ENCODE measurements at regions not wholly inside any gene's neighbourhood (a gene's known extent, or its start where the extent isn't known, plus 50 kb on each side); places are given as distances from the start of the nearest gene placed in this dataset.

DNA sequence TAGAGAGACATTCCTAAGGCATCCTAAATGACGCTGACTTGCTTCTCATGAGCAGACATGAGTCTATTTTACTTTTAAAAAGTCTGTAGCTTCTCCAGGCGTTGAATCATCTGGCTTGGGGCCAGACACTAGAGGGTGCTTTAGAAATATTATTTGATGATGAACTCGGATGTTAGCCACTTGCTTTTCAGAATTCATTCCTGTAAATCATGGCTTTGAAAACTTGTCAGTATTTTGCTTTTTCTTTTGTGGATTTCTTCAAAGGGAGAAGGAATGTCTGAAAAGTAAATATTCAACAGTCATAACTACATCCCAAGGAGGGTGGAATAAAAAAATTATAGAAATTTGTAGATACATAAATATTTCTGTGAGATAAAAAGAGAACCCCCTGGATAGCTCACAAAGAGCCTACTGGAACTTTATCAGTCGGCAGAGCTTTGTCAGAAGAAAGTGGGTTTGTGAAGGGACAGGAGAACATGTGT, 370.8 kb downstream of the OSR1 start:
- H3K9me3 ChIP-seq (ENCODE audit: control insufficient read depth, low read length): no peaks in the 10 kb centered on the region
- H3K4me3 ChIP-seq (ENCODE audit: extremely low read depth, insufficient read depth, low read length, poor library complexity, severe bottlenecking): no peak overlapping the region
- no peak overlapping the region for H3K27ac ChIP-seq (ENCODE audit: low read depth, low read length, severe bottlenecking)
- WGBS, 2 experiments (ENCODE audit: insufficient coverage in 2 of 2): 72% methylated on average over 2 of the region's 4 CpGs; no CpG with 5 or more reads in 1 of the 2 experiments
- no peaks in the 10 kb centered on the region for H3K36me3 ChIP-seq (ENCODE audit: control insufficient read depth, insufficient read depth, low read length)
- H3K4me1 ChIP-seq (ENCODE audit: control insufficient read depth, insufficient read depth, low read length, poor library complexity, severe bottlenecking): peaks cover 17% of the 10 kb centered on the region

DNA sequence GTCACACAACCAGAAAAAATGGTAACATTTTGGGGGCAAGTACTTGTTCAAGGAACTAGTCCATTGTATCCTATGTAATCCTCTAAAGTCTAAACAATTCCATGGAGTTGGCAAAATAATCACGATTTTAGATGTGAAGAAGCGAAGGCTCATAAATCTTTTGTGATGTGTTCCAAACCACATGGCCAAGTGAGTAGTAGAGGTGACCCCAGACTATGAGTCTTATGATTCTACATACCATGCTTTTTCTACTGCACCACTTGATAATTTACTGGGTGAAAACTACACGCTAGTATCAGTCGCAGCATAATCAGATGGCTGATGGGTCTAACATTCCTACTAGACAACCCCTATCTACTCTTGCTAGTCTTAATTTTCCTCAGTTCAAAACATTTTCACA, 371.4 kb downstream of the OSR1 start:
- Histone ChIP-seq H3K4me1 (ENCODE audit: control insufficient read depth, insufficient read depth, low read length, poor library complexity, severe bottlenecking) (peaks cover 17% of the 10 kb centered on the region), H3K4me3 (ENCODE audit: extremely low read depth, insufficient read depth, low read length, poor library complexity, severe bottlenecking) (no peak overlapping the region), H3K36me3 (ENCODE audit: control insufficient read depth, insufficient read depth, low read length) (no peaks in the 10 kb centered on the region), H3K27ac (ENCODE audit: low read depth, low read length, severe bottlenecking) (no peak overlapping the region), H3K9me3 (ENCODE audit: control insufficient read depth, low read length) (no peaks in the 10 kb centered on the region)
- 94 to 100% methylated on average over 2 to 4 of the region's 4 CpGs for WGBS, 2 experiments (ENCODE audit: insufficient coverage in 2 of 2)

DNA sequence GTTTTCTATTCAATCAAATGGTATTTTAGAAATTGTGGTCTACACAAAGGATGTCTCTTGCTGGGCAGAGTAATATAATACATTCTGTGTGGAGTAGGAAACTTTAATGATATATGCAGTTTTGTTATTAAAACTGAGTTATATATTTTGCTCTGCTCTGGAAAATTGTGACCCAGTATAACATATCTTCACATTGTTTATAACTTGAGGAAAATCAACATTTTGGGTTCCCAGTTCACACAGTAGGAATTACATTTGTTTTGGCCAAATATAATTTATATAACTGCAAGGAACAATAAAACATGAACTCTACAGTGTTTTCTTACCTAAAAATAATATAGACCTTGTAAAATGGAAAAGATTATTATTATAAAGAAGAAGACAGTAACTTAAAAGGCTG, 372.4 kb downstream of the OSR1 start:
- no peaks in the 10 kb centered on the region for H3K9me3 ChIP-seq (ENCODE audit: control insufficient read depth, low read length)
- H3K27ac ChIP-seq (ENCODE audit: low read depth, low read length, severe bottlenecking): no peak overlapping the region
- peaks cover 12% of the 10 kb centered on the region for H3K4me1 ChIP-seq (ENCODE audit: control insufficient read depth, insufficient read depth, low read length, poor library complexity, severe bottlenecking)
- H3K36me3 ChIP-seq (ENCODE audit: control insufficient read depth, insufficient read depth, low read length): no peaks in the 10 kb centered on the region
- H3K4me3 ChIP-seq (ENCODE audit: extremely low read depth, insufficient read depth, low read length, poor library complexity, severe bottlenecking): no peak overlapping the region

DNA sequence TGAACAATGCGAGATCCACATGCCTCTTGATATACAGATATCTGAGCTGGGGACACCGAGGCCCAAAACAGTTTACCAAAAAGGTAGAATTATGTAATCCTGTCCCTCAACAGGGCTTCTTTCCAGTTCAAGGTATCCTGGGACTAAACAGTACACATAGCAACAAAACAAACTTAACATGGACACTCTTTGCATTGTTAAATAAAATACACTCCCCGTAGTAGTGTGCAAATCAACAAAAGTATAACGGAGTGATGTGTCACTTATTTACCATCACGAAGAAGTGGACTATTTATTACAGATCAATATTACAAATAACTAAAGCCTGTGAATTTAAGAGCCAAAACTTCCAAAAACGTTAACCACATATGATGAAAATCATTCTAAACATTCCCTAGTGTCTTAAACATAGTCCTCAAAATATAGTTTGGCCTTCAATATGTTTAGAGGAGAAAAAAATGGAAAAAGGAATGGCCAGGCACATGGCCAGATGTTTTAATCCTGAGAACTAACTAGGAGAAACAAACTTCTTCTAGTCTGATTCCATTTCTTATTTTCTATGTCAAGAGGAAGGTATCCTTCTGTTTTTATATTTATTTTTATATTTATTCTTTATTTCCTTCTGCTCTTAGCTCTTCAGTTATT, 377.5 kb downstream of the OSR1 start:
- no peak overlapping the region for H3K27ac ChIP-seq (ENCODE audit: low read depth, low read length, severe bottlenecking)
- H3K4me1 ChIP-seq (ENCODE audit: control insufficient read depth, insufficient read depth, low read length, poor library complexity, severe bottlenecking): peaks cover 10% of the 10 kb centered on the region
- H3K9me3 ChIP-seq (ENCODE audit: control insufficient read depth, low read length): no peaks in the 10 kb centered on the region
- H3K4me3 ChIP-seq (ENCODE audit: extremely low read depth, insufficient read depth, low read length, poor library complexity, severe bottlenecking): no peak overlapping the region
- no peaks in the 10 kb centered on the region for H3K36me3 ChIP-seq (ENCODE audit: control insufficient read depth, insufficient read depth, low read length)
- WGBS, 2 experiments (ENCODE audit: insufficient coverage in 2 of 2): 95 to 96% methylated on average over 2 to 3 of the region's 6 CpGs

DNA sequence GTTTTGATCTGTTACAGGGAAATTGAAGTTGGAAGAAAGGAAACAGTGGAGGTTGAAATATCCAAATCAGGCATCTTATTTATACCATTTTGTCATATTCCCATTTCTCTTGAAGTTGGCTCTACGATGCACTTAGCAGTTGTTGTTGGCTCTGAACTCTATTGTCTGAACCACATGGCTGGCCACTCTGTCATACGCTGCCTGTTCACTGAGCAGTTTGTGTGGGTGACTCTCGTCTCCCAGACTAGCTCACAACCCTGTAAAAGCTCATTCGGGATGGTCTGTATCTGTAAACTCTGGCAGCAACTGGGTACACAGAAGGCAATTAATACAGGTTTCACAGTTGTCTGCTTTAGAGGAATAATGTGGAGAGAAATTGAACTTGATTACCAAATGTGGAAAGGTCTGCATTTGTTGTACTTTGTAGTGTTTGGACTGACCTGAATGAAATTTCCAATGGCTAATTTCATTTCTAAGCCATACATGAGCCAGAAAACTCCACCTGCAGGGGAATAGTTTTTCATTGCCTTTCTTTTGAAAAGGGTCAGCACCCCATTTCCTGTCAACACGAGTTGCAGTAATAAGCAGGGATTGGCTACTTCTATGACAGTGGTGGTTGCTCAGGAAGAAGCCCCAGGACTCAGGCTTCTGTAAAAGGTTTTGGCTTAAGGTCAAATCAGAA, 378.2 kb downstream of the OSR1 start:
- H3K27ac ChIP-seq (ENCODE audit: low read depth, low read length, severe bottlenecking): no peak overlapping the region
- H3K4me1 ChIP-seq (ENCODE audit: control insufficient read depth, insufficient read depth, low read length, poor library complexity, severe bottlenecking): peaks cover 14% of the 10 kb centered on the region
- no peaks in the 10 kb centered on the region for H3K36me3 ChIP-seq (ENCODE audit: control insufficient read depth, insufficient read depth, low read length)
- WGBS, 2 experiments (ENCODE audit: insufficient coverage in 2 of 2): 80 to 88% methylated on average over 2 to 5 of the region's 5 CpGs
- H3K4me3 ChIP-seq (ENCODE audit: extremely low read depth, insufficient read depth, low read length, poor library complexity, severe bottlenecking): no peak overlapping the region
- no peaks in the 10 kb centered on the region for H3K9me3 ChIP-seq (ENCODE audit: control insufficient read depth, low read length)

- Histone ChIP-seq H3K4me3 (ENCODE audit: extremely low read depth, insufficient read depth, low read length, poor library complexity, severe bottlenecking) (no peak overlapping the region), H3K27ac (ENCODE audit: low read depth, low read length, severe bottlenecking) (no peak overlapping the region), H3K4me1 (ENCODE audit: control insufficient read depth, insufficient read depth, low read length, poor library complexity, severe bottlenecking) (peaks cover 14% of the 10 kb centered on the region), H3K36me3 (ENCODE audit: control insufficient read depth, insufficient read depth, low read length) (no peaks in the 10 kb centered on the region), H3K9me3 (ENCODE audit: control insufficient read depth, low read length) (no peaks in the 10 kb centered on the region)
- WGBS, 2 experiments (ENCODE audit: insufficient coverage in 2 of 2): 79 to 83% methylated on average over 2 of the region's 3 CpGs
These were observed 381.0 kb downstream of the OSR1 start for GRCh38 chr2:18977409-18977808.

DNA sequence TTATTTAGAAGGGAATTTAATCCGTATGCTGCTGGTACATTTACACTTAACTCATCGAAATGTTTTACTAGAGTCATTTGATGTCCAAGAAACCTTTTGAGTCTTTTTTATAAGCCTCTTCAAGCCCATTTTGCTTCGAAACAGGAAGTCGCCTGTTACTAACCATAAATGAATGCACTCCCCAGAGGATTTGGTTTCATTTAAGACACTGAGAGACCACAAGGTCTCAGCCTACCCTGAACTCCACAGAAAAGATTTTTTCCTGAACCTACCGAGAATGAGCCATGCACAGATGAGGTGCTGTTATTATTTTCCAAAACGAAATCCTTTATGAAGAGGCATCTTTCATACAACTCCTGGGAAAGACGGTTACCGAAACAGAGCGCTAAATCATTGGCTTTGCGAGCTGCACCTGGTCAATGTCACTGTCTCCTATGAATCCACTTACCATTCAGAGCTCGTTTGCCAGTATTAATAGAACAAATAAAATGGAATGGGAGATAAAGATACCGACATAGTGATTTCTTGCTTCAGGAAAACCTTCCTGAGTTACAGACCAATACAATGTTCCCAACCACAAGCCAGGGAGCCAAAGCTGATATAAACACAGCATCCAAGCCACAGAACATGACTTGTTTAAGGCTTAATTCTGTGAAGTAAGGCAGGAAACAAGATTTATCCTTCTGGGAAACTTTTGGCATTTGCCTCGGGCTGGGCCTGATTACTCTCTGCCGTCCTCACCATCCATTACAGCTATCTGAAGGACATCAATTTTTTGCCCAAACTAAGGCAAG, 382.1 kb downstream of the OSR1 start:
- WGBS, 2 experiments (ENCODE audit: insufficient coverage in 2 of 2): 86 to 87% methylated on average over 10 to 11 of the region's 14 CpGs
- no peak overlapping the region for H3K4me3 ChIP-seq (ENCODE audit: extremely low read depth, insufficient read depth, low read length, poor library complexity, severe bottlenecking)
- peaks cover 14% of the 10 kb centered on the region for H3K4me1 ChIP-seq (ENCODE audit: control insufficient read depth, insufficient read depth, low read length, poor library complexity, severe bottlenecking)
- peak overlapping the region; percentile 42 for H3K27ac ChIP-seq (ENCODE audit: low read depth, low read length, severe bottlenecking)
- no peaks in the 10 kb centered on the region for H3K9me3 ChIP-seq (ENCODE audit: control insufficient read depth, low read length)
- H3K36me3 ChIP-seq (ENCODE audit: control insufficient read depth, insufficient read depth, low read length): no peaks in the 10 kb centered on the region

- no peaks in the 10 kb centered on the region for H3K36me3 ChIP-seq (ENCODE audit: control insufficient read depth, insufficient read depth, low read length)
- H3K27ac ChIP-seq (ENCODE audit: low read depth, low read length, severe bottlenecking): peak overlapping the region; percentile 42
- 47 to 58% methylated on average over 2 to 5 of the region's 9 CpGs for WGBS, 2 experiments (ENCODE audit: insufficient coverage in 2 of 2)
- H3K4me1 ChIP-seq (ENCODE audit: control insufficient read depth, insufficient read depth, low read length, poor library complexity, severe bottlenecking): peaks cover 14% of the 10 kb centered on the region
- H3K9me3 ChIP-seq (ENCODE audit: control insufficient read depth, low read length): no peaks in the 10 kb centered on the region
- H3K4me3 ChIP-seq (ENCODE audit: extremely low read depth, insufficient read depth, low read length, poor library complexity, severe bottlenecking): no peak overlapping the region
These were observed 382.8 kb downstream of the OSR1 start for GRCh38 chr2:18975506-18976167.

GRCh38 chr2:18971628-18972027, 382.3 kb upstream of the NT5C1B start:
- no peaks in the 10 kb centered on the region for H3K9me3 ChIP-seq (ENCODE audit: control insufficient read depth, low read length)
- H3K4me1 ChIP-seq (ENCODE audit: control insufficient read depth, insufficient read depth, low read length, poor library complexity, severe bottlenecking): peaks cover 11% of the 10 kb centered on the region
- no peaks in the 10 kb centered on the region for H3K36me3 ChIP-seq (ENCODE audit: control insufficient read depth, insufficient read depth, low read length)
- H3K4me3 ChIP-seq (ENCODE audit: extremely low read depth, insufficient read depth, low read length, poor library complexity, severe bottlenecking): no peak overlapping the region
- H3K27ac ChIP-seq (ENCODE audit: low read depth, low read length, severe bottlenecking): no peak overlapping the region

DNA sequence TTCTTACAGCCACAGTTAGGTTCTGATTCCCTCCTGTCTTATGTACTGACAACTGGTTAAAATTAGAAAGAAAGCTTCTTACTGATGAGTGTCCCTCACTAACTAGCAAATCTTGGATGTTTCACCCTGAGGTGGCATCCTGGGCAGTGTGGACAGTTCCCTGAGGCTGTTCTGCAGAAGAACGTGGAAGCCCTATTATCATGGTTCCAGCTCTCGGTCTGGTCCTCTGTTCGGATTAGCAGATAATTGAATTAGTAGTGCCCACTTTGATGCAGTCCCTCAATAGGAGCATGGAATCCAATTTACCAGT, 381.7 kb upstream of the NT5C1B start:
- H3K4me3 ChIP-seq (ENCODE audit: extremely low read depth, insufficient read depth, low read length, poor library complexity, severe bottlenecking): no peak overlapping the region
- H3K27ac ChIP-seq (ENCODE audit: low read depth, low read length, severe bottlenecking): no peak overlapping the region
- no peaks in the 10 kb centered on the region for H3K9me3 ChIP-seq (ENCODE audit: control insufficient read depth, low read length)
- peaks cover 5% of the 10 kb centered on the region for H3K4me1 ChIP-seq (ENCODE audit: control insufficient read depth, insufficient read depth, low read length, poor library complexity, severe bottlenecking)
- no peaks in the 10 kb centered on the region for H3K36me3 ChIP-seq (ENCODE audit: control insufficient read depth, insufficient read depth, low read length)
- 94% methylated on average over 3 of the region's 3 CpGs; no CpG with 5 or more reads in 1 of the 2 experiments for WGBS, 2 experiments (ENCODE audit: insufficient coverage in 2 of 2)
